NCI-H510A treated with DMSO at 0.1 percent for 48 hours (cell line): ENCODE measurements at regions not wholly inside any gene's neighbourhood (a gene's known extent, or its start where the extent isn't known, plus 50 kb on each side); places are given as distances from the start of the nearest gene placed in this dataset.
"Not testable (repeated sequence)": the region's sequence is repeated elsewhere in the genome, so short reads cannot be mapped to it uniquely, and the experiment has no call there.

Experiments used
- DNase-seq: peaks from one replicate; lab custom pipeline; 2025; lab: John Stamatoyannopoulos, UW

GRCh38 chr10:118467200-118467599 is 125.1 kb upstream of the FAM204A start:
- no peak for DNase-seq

- no peak for DNase-seq
Observed at GRCh38 chr10:118465300-118465874, 123.3 kb upstream of the FAM204A start.

- no peak for DNase-seq
Observed at GRCh38 chr10:118463740-118464139, 121.6 kb upstream of the FAM204A start.

- DNase-seq: no peak
Observed at GRCh38 chr10:118462401-118462800, 120.3 kb upstream of the FAM204A start.

- peak; percentile 34 for DNase-seq
Observed at GRCh38 chr10:118459642-118460193, 117.6 kb upstream of the FAM204A start.

- DNase-seq: no peak
Observed at GRCh38 chr10:118458957-118459641, 117.0 kb upstream of the FAM204A start.

GRCh38 chr10:118457824-118458428 is 115.8 kb upstream of the FAM204A start:
- DNase-seq: no peak

GRCh38 chr10:118455181-118455695 is 113.1 kb upstream of the FAM204A start:
- no peak for DNase-seq

- no peak for DNase-seq
Observed at GRCh38 chr10:118454211-118454610, 112.1 kb upstream of the FAM204A start.

- no peak for DNase-seq
Observed at GRCh38 chr10:118452098-118452497, 110.0 kb upstream of the FAM204A start.

GRCh38 chr10:118449521-118449920 is 107.4 kb upstream of the FAM204A start:
- DNase-seq: no peak

- no peak for DNase-seq
Observed at GRCh38 chr10:118448744-118449143, 106.6 kb upstream of the FAM204A start.

- no peak for DNase-seq
Observed at GRCh38 chr10:118447478-118448270, 105.5 kb upstream of the FAM204A start.

GRCh38 chr10:118445535-118445934 is 103.4 kb upstream of the FAM204A start:
- no peak for DNase-seq

GRCh38 chr10:118444069-118444468 is 101.9 kb upstream of the FAM204A start:
- no peak for DNase-seq

GRCh38 chr10:118442032-118442431 is 99.9 kb upstream of the FAM204A start:
- no peak for DNase-seq

- DNase-seq: no peak
Observed at GRCh38 chr10:118439824-118440223, 97.7 kb upstream of the FAM204A start.

GRCh38 chr10:118436742-118437141 is 94.6 kb upstream of the FAM204A start:
- no peak for DNase-seq

GRCh38 chr10:118430190-118430589 is 88.1 kb upstream of the FAM204A start:
- DNase-seq: no peak

- DNase-seq: peak; percentile 64
Observed at GRCh38 chr10:118423800-118424442, 81.8 kb upstream of the FAM204A start.

- no peak for DNase-seq
Observed at GRCh38 chr10:118422241-118422640, 80.1 kb upstream of the FAM204A start.

GRCh38 chr10:118420049-118420448 is 77.9 kb upstream of the FAM204A start:
- DNase-seq: not testable (repeated sequence)
